ENCODE measurements at regions not wholly inside any gene's neighbourhood (a gene's known extent, or its start where the extent isn't known, plus 50 kb on each side); places are given as distances from the start of the nearest gene placed in this dataset.
"Not testable (repeated sequence)": the region's sequence is repeated elsewhere in the genome, so short reads cannot be mapped to it uniquely, and the experiment has no call there.

DNA sequence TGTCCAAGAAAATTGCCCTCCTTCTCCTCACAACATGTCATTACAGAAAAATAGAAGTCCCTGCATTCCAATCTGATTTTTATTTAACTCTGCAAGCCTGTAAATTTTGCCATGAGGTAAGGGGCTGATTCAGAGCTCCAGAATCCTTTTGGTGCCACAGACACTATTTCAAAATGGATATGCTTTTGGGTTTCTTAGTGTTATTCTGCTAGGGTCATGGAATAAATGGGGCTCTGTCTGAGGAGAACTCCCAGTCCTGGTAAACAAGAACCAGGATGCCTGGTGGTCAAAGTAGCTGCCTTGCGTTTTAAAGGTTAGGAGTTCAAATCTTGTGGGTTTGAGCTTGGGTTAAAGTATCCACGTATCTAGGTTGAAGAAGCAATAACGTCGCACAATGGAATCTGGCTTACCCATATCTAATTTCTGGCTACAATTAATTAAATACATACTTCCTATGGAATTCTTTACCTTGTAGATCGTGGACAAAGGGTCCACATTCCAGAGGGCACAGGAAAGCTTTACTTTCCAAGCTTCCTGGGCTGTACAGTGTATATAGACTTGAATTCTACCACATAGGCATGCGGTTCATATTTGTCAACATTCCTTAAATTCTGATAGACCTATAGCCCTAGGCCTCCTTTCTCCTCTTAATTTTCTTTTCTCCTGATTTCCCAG, 98.0 kb upstream of the CDC42BPA start:
- DNase-seq (ENCODE audit: low read depth in 2 of 2) = no peak

DNA sequence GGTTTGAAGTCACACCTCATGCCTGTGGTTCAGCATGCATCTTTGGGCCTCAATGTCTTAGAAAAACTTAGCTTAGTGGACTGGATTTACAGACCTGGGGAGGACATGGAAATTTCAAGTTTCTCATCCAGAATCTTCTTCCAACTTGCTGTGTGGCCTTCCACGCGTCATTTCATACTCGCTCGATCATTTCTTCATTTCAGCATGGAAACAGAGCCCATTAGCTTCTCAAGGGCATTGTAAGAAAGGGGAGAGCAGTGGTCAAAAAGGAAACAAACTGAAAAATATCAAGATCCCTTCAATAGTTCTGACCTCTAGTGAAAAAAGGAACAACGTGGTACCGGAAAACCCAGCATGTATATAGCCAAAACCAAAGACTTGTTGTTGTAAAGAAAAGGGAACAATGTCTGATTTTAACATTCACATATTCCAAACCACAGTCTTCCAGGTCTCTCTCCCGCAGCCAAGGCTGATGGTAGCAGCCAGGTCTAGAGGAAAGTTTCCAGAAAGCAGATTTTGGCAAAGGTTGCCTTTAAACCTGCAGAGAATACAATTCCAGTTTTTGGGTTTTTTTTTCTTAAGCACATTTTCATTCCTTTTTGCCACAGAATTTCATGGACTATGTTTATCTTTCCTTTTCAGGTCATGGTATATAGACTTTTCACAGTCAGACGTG, 97.0 kb upstream of the CDC42BPA start:
- DNase-seq (ENCODE audit: low read depth in 2 of 2) = no peak

GRCh38 chr1:227411066-227411465, 92.8 kb upstream of the CDC42BPA start:
- DNase-seq (ENCODE audit: low read depth in 2 of 2) = no peak

DNA sequence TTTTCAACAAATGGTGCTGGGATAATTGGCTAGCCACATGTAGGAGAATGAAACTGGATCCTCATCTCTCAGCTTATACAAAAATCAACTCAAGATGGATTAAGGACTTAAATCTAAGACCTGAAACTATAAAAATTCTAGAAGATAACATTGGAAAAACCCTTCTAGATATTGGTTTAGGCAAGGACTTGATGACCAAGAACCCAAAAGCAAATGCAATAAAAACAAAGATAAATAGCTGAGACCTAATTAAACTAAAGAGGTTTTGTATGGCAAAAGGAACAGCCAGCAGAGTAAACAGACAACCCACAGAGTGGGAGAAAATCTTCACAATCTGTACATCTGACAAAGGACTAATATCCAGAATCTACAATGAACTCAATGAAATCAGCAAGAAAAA, 88.0 kb upstream of the CDC42BPA start:
- not testable (repeated sequence) for DNase-seq (ENCODE audit: low read depth in 2 of 2)

DNA sequence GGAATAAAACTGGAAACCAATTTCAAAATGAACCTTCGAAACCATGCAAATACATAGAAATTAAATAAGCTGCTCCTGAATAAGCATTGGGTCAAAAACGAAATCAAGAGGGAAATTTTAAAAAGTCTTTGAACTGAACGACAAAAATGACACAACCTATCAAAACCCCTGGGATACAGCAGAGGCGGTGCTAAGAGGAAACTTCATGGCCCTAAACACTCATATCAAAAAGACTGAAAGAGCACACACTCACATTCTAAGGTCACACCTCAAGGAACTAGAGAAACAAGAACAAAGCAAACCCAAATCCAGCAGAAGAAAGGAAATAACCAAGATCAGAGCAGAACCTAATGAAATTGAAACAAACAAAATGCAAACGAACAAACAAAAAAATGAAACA, 85.2 kb upstream of the CDC42BPA start:
- DNase-seq (ENCODE audit: low read depth in 2 of 2) = no peak

- no peak for DNase-seq (ENCODE audit: low read depth in 2 of 2)
These were observed 83.5 kb upstream of the CDC42BPA start for GRCh38 chr1:227401562-227402342.

GRCh38 chr1:227399152-227399730, 80.9 kb upstream of the CDC42BPA start:
- no peak for DNase-seq (ENCODE audit: low read depth in 2 of 2)

- DNase-seq (ENCODE audit: low read depth in 2 of 2) = no peak
These were observed 79.2 kb upstream of the CDC42BPA start for GRCh38 chr1:227397354-227397978.

DNA sequence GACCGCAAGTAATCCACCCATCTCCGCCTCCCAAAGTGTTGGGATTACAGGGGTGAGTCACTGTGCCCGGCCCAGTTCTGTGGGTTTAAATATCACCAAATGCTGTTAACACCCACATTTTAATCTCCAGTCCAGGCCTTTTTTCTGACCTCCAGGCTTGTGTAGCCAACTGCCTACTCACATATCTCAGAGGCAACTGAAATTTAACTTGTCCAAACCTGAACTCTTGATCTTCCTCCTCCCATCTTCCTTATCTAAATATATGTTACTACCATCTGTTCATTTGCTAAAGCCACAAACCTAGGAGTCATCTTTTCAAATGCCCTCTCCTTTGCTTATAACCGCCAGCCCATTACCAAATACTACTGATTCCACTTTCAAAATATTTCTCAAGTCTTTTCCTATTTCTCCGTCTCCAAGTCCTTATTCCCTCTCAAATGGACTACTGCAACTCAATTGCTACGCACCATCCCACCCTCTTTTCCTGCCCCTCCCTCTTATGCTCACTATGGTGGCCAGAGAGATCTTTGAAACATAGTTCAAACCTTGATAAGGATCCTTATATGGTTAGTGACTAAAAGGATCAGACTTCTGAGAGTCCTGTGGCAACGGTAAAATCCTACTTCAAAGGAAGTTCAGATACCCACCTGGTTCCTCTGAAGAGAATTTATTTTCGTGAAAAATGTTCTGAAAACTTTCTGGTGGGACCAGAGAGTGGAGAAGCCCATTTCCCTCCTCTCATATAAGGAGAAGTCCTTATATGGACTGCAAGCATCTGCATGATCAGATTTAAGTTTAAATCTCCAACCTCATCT, 78.5 kb upstream of the CDC42BPA start:
- DNase-seq (ENCODE audit: low read depth in 2 of 2) = no peak

DNA sequence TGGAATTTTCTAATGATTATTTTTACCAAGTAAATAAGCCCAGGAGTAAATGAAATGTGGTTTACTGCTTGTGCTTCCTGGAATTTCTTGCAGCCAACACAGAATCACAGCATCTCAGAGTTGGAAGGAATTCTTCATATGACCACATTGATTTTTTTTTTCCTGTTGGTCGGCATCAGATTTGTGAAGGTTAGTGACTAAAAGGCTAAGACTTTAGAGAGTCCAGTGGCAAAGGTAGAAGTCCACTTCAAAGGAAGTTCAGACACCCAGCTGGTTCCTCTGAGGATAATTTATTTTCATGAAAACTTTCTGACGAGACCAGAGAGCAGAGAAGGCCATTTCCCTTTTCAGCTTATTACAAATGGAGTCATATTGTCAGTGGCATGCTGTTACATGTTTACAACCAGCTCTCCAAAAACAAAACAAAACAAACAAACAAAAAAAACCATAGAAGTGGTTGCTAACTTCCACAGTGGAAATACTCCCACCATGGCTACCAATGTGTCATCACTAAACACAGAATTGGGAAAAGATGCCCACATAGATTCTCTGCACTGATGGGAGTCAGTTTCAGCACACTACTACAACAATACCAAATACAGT, 77.2 kb upstream of the CDC42BPA start:
- DNase-seq (ENCODE audit: low read depth in 2 of 2) = no peak

- no peak for DNase-seq (ENCODE audit: low read depth in 2 of 2)
These were observed 74.9 kb upstream of the CDC42BPA start for GRCh38 chr1:227392984-227393764.

- DNase-seq (ENCODE audit: low read depth in 2 of 2) = no peak
These were observed 73.6 kb upstream of the CDC42BPA start for GRCh38 chr1:227391879-227392278.

DNA sequence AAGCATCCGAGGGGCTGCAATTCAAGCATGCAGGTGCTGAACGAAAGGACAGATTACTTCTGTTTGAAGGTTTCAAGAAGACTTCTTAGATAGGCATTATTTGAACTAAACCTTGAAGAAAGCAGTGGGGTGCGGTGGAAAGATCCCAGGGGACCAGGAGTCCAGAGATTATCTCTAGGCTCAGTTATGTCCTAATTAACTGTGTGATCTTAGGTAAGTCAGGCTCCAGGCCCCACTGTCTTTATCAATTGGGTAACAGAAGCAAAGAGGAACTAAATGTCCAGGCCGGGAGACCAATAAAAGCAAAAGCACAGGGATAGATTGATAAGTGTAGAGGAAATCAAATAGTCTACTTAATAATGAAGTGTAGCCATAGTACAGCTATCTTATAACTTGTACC, 72.9 kb upstream of the CDC42BPA start:
- DNase-seq (ENCODE audit: low read depth in 2 of 2) = no peak

DNA sequence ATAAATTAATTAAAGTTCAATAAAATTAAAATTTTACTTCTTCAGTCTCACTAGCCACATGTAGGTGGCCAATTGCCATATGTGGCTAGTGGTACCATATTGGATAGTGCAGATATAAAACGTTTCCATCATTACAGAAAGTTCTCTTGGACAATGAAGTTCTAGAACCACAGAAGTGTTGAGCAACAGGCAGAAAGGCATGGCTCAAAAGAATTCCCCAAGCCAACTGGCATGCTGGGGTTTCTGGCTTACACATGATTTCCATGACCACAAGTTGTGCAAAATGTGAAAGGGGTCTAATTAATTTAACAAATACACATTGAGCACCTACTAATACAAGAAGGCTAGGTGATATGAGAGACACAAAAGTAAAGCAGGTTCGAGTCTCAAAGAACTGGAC, 72.2 kb upstream of the CDC42BPA start:
- no peak for DNase-seq (ENCODE audit: low read depth in 2 of 2)

GRCh38 chr1:227388214-227389168, 70.2 kb upstream of the CDC42BPA start:
- peak; percentile 24 to 34 for DNase-seq (ENCODE audit: low read depth in 2 of 2)

- DNase-seq (ENCODE audit: low read depth in 2 of 2) = no peak
These were observed 61.2 kb upstream of the CDC42BPA start for GRCh38 chr1:227379555-227379892.

DNA sequence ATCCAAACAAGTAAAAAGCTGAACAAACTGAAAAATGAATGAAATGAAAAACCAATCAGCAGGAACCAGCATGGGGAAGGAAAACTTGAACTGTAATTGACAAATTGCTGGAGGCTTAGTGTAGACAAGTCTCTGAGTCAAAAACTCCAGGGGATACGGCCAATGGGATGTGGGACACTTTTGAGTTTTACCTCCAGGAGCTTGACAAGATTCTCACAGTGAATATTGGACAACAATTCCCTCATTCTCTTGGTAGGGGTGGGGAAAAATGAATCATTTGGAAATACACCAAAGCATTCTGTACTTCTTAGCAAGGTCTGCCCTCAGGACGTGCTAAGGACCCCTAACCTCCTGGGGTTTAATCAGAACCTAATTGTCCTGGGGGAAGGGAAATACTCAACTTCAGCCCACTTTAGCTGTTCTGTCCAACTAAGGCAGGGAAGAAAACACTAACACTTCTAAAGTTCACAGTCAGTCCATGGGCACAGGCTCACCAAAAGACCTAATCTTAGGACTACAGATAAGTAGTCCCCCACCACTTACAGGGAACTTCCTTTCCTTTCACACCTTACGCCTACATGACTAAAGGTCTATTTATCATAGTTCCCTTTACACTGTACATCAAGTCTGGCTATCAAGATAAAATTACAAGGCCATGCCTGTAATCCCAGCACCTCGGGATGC, 60.7 kb upstream of the CDC42BPA start:
- DNase-seq (ENCODE audit: low read depth in 2 of 2) = no peak

DNA sequence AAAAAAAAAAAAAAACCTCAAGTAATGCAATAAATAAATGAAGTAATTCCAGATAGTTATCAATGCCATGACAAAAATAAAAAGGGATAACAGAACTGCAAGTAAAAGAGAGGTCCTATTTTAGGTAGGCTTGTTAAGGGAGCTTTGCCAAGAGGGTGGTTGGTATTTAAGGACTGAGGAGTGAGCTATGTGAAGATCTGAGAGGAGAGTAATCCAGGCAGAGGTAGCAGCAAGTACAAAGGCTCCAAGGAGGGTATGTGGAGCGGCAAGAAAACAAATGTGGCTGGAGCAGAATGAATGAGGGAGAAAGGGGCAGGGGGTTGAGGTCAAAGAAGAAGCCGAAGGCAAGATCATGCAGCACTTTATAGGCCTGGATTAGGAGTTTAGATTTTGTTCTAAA, 59.9 kb upstream of the CDC42BPA start:
- no peak for DNase-seq (ENCODE audit: low read depth in 2 of 2)

Data from fibroblast of skin of left quadriceps (primary cell).